ENCODE measurements at regions not wholly inside any gene's neighbourhood (a gene's known extent, or its start where the extent isn't known, plus 50 kb on each side); places are given as distances from the start of the nearest gene placed in this dataset.

GRCh38 chr12:47558625-47559345, 147.0 kb downstream of the RPAP3 start:
- no peak for DNase-seq

- DNase-seq, result no peak
Observed at GRCh38 chr12:47557386-47557785, 148.4 kb downstream of the RPAP3 start.

GRCh38 chr12:47556261-47557030, 149.4 kb downstream of the RPAP3 start:
- no peak for DNase-seq

GRCh38 chr12:47554046-47554653, 151.7 kb downstream of the RPAP3 start:
- DNase-seq, result no peak

- DNase-seq, result no peak
Observed at GRCh38 chr12:47553266-47553665, 152.6 kb downstream of the RPAP3 start.

- DNase-seq, result no peak
Observed at GRCh38 chr12:47551426-47551851, 154.4 kb downstream of the RPAP3 start.

GRCh38 chr12:47549258-47549657, 156.6 kb downstream of the RPAP3 start:
- DNase-seq, result no peak

- no peak for DNase-seq
Observed at GRCh38 chr12:47548401-47548800, 157.4 kb downstream of the RPAP3 start.

- DNase-seq, result no peak
Observed at GRCh38 chr12:47547077-47547476, 158.8 kb downstream of the RPAP3 start.

- no peak for DNase-seq
Observed at GRCh38 chr12:47545938-47546609, 159.8 kb downstream of the RPAP3 start.

- DNase-seq, result no peak
Observed at GRCh38 chr12:47534695-47535094, 171.1 kb downstream of the RPAP3 start.

- DNase-seq, result no peak
Observed at GRCh38 chr12:47530050-47530449, 175.8 kb downstream of the RPAP3 start.

GRCh38 chr12:47527816-47528215, 178.0 kb downstream of the RPAP3 start:
- no peak for DNase-seq

GRCh38 chr12:47520029-47520428, 185.8 kb downstream of the RPAP3 start:
- no peak for DNase-seq

GRCh38 chr12:47517122-47517521, 188.7 kb downstream of the RPAP3 start:
- DNase-seq, result no peak

- DNase-seq, result no peak
Observed at GRCh38 chr12:47509398-47509851, 196.4 kb downstream of the RPAP3 start.

- DNase-seq, result no peak
Observed at GRCh38 chr12:47507221-47507620, 198.6 kb downstream of the RPAP3 start.

GRCh38 chr12:47504775-47505446, 200.9 kb downstream of the RPAP3 start:
- DNase-seq, result no peak

GRCh38 chr12:47493801-47494200, 212.0 kb downstream of the RPAP3 start:
- DNase-seq, result no peak

- DNase-seq, result no peak
Observed at GRCh38 chr12:47491516-47492305, 214.1 kb downstream of the RPAP3 start.

- DNase-seq, result no peak
Observed at GRCh38 chr12:47488888-47489287, 216.9 kb downstream of the RPAP3 start.

- DNase-seq, result no peak
Observed at GRCh38 chr12:47481041-47481440, 224.8 kb downstream of the RPAP3 start.

Measured in CD4-positive, alpha-beta T cell treated with Interleukin-6 for 4 hours (primary cell).